IMR-90 (cell line): ENCODE measurements at regions not wholly inside any gene's neighbourhood (a gene's known extent, or its start where the extent isn't known, plus 50 kb on each side); places are given as distances from the start of the nearest gene placed in this dataset.

Source experiments
- BHLHE40 ChIP-seq: fragments of 150-350 bp; IDR thresholded peaks from 2 replicates; pipeline ENCODE4 v1.6.1; 2016; ENCODE audit warnings: mild to moderate bottlenecking, low read depth, low read length
- CEBPB ChIP-seq: IDR thresholded peaks from 2 replicates; pipeline ENCODE4 v1.6.1; 2012; ENCODE audit warnings: low read depth, low read length, improper control_type of control experiment
- MAFK ChIP-seq: IDR thresholded peaks from 2 replicates; pipeline ENCODE4 v1.6.1; 2012; ENCODE audit warnings: low read depth, low read length, improper control_type of control experiment
- MAZ ChIP-seq: IDR thresholded peaks from 2 replicates; pipeline ENCODE4 v1.6.1; 2012; ENCODE audit warnings: low read depth, mild to moderate bottlenecking, low read length, improper control_type of control experiment, moderate library complexity, borderline replicate concordance
- MXI1 ChIP-seq: IDR thresholded peaks from 2 replicates; pipeline ENCODE4 v1.6.1; 2012; ENCODE audit warnings: low read depth, mild to moderate bottlenecking, low read length, moderate library complexity, borderline replicate concordance
- POLR2A ChIP-seq: IDR thresholded peaks from 2 replicates; pipeline ENCODE4 v1.6.1; 2012; ENCODE audit warnings: mild to moderate bottlenecking, low read depth, low read length
- RAD21 ChIP-seq: IDR thresholded peaks from 2 replicates; pipeline ENCODE4 v1.6.1; 2012; ENCODE audit warnings: low read length, improper control_type of control experiment
- USF2 ChIP-seq: fragments of 150-350 bp; IDR thresholded peaks from 2 replicates; pipeline ENCODE4 v1.6.1; 2017; ENCODE audit warnings: mild to moderate bottlenecking, antibody characterized with exemption, low read length, low read depth
- TF ChIP-seq, protein P1 (sequence below): conservative IDR thresholded peaks from 2 replicates; pipeline ENCODE4 v1.5.1; 2012; ENCODE audit warnings: mild to moderate bottlenecking, low read depth, low read length, improper control_type of control experiment
- TF ChIP-seq, protein P2 (sequence below): fragments of 150-350 bp; IDR thresholded peaks from 2 replicates; pipeline ENCODE4 v1.6.1; 2016; ENCODE audit warnings: low read depth, mild to moderate bottlenecking, low read length, moderate library complexity, borderline replicate concordance

DNA sequence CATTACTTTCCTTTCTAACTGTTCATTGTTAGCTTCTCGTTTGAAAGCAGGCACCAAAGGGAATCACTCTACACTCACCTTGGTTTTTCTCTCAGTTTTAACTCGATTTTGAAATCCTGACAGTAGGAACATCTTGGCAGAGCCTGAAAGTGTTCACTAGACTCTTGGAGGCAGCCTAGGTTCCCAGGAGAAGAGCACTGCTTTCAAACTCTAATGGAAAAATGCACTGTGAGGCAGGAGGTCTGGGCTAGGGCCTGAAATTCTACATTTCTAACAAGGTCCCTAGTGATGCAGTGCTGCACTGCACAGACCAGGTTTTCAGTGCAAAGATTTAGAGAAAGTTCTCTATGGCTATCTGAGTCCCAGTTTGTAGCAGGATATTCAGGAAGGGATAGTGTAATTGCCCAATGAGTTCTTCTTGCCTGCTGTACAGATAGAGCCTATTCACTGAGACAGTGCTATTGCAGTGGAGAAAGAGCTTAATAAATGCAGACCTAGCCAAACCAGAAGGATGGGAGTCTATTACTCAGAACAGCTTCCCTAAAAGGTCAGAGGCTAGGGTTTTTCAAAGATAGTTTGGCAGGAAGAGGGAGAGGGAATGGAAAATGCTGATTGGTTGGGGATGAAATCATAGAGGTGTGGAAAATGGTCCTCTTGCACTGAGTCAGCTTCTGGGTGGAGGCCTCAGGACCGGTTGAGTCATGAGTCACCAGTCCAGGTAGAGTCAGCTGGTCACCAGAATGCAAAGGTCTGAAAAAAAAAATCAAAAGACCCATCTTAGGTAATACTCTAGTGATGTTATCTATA is 153.9 kb downstream of the GPBP1 start:
- TF ChIP-seq, protein P1, sequence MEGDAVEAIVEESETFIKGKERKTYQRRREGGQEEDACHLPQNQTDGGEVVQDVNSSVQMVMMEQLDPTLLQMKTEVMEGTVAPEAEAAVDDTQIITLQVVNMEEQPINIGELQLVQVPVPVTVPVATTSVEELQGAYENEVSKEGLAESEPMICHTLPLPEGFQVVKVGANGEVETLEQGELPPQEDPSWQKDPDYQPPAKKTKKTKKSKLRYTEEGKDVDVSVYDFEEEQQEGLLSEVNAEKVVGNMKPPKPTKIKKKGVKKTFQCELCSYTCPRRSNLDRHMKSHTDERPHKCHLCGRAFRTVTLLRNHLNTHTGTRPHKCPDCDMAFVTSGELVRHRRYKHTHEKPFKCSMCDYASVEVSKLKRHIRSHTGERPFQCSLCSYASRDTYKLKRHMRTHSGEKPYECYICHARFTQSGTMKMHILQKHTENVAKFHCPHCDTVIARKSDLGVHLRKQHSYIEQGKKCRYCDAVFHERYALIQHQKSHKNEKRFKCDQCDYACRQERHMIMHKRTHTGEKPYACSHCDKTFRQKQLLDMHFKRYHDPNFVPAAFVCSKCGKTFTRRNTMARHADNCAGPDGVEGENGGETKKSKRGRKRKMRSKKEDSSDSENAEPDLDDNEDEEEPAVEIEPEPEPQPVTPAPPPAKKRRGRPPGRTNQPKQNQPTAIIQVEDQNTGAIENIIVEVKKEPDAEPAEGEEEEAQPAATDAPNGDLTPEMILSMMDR = no peak
- no peak for TF ChIP-seq POLR2A
- TF ChIP-seq USF2 = no peak
- no peak for TF ChIP-seq CEBPB
- TF ChIP-seq MAFK = no peak
- no peak for TF ChIP-seq MAZ
- TF ChIP-seq MXI1 = no peak
- TF ChIP-seq BHLHE40 = no peak
- TF ChIP-seq RAD21 = no peak
- TF ChIP-seq, protein P2, sequence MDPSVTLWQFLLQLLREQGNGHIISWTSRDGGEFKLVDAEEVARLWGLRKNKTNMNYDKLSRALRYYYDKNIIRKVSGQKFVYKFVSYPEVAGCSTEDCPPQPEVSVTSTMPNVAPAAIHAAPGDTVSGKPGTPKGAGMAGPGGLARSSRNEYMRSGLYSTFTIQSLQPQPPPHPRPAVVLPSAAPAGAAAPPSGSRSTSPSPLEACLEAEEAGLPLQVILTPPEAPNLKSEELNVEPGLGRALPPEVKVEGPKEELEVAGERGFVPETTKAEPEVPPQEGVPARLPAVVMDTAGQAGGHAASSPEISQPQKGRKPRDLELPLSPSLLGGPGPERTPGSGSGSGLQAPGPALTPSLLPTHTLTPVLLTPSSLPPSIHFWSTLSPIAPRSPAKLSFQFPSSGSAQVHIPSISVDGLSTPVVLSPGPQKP = no peak
